ENCODE measurements at regions not wholly inside any gene's neighbourhood (a gene's known extent, or its start where the extent isn't known, plus 50 kb on each side); places are given as distances from the start of the nearest gene placed in this dataset.

- Histone ChIP-seq H3K4me3 (no peak overlapping the region), H3F3A (ENCODE audit: insufficient read depth, low read depth) (no peaks in the 10 kb centered on the region), H3K4me2 (no peak overlapping the region), H4K20me1 (ENCODE audit: insufficient read depth) (no peaks in the 10 kb centered on the region), H3K36me3 (ENCODE audit: low read depth) (no peaks in the 10 kb centered on the region), H3K4me1 (replicated peaks; ENCODE audit: insufficient read depth) (no peaks in the 10 kb centered on the region), H3K79me2 (ENCODE audit: low read depth) (no peaks in the 10 kb centered on the region), H3K9me3 (ENCODE audit: insufficient read depth, low read depth) (no peaks in the 10 kb centered on the region), H3K9me2 (ENCODE audit: insufficient read depth) (no peaks in the 10 kb centered on the region), H3K27ac (no peak overlapping the region), H3K27me3 (ENCODE audit: insufficient read depth, low read depth) (peaks cover 4% of the 10 kb centered on the region; the same call in 1 of the 2 replicates), H2AFZ (no peak overlapping the region)
- POLR2A ChIA-PET (ENCODE audit: unreplicated experiment), result no interaction called here
- BruUV-seq (replicated peaks), result no TSS peak
- CTCF ChIA-PET, result no interaction called here
- intact Hi-C loops (cut with micrococcal nuclease; ENCODE audit: unreplicated experiment), result no loop called here
- TF ChIP-seq EZH2 (IDR thresholded peaks at IDR 0.05; ENCODE audit: low read depth), result no peak
- TF ChIP-seq CTCF (conservative IDR thresholded peaks at IDR 0.05), result no peak
- DNase-seq, result no peak
Measured at GRCh38 chrX:111010111-111010510, 85.9 kb upstream of the PAK3 start.

DNA sequence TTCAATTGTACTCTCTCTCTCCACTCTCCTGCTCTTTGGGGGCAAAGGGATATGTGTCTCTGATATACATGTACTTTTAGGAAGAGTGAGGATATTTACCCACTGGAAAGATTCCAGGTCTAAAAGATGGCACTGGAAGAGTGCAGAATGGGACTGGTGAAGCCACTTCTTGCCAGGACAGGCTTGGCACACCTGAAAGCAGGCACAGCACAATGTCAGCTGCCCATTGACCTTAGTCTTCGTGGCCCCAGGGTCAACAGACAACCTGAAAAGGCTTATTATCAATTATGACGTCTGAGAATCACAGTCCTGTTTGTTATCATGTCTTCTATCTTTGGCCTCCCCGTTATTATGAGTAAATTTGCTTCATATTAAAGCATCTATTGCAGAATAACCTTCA is 86.7 kb upstream of the PAK3 start:
- H2AFZ ChIP-seq, result no peak overlapping the region
- no peaks in the 10 kb centered on the region for H3K4me1 ChIP-seq (replicated peaks; ENCODE audit: insufficient read depth)
- H3K4me2 ChIP-seq, result no peak overlapping the region
- H3K4me3 ChIP-seq, result no peak overlapping the region
- H3K27me3 ChIP-seq (ENCODE audit: insufficient read depth, low read depth), result peaks cover 7% of the 10 kb centered on the region; the same call in 1 of the 2 replicates
- H3F3A ChIP-seq (ENCODE audit: insufficient read depth, low read depth), result no peaks in the 10 kb centered on the region
- H3K27ac ChIP-seq, result no peak overlapping the region
- no peak for TF ChIP-seq CTCF (conservative IDR thresholded peaks at IDR 0.05)
- TF ChIP-seq EZH2 (IDR thresholded peaks at IDR 0.05; ENCODE audit: low read depth), result no peak
- no peaks in the 10 kb centered on the region for H3K9me2 ChIP-seq (ENCODE audit: insufficient read depth)
- BruUV-seq (replicated peaks), result no TSS peak
- DNase-seq, result no peak
- CTCF ChIA-PET, result no interaction called here
- no peaks in the 10 kb centered on the region for H4K20me1 ChIP-seq (ENCODE audit: insufficient read depth)
- POLR2A ChIA-PET (ENCODE audit: unreplicated experiment), result no interaction called here
- H3K36me3 ChIP-seq (ENCODE audit: low read depth), result no peaks in the 10 kb centered on the region
- no peaks in the 10 kb centered on the region for H3K79me2 ChIP-seq (ENCODE audit: low read depth)
- intact Hi-C loops (cut with micrococcal nuclease; ENCODE audit: unreplicated experiment), result no loop called here
- H3K9me3 ChIP-seq (ENCODE audit: insufficient read depth, low read depth), result no peaks in the 10 kb centered on the region

DNA sequence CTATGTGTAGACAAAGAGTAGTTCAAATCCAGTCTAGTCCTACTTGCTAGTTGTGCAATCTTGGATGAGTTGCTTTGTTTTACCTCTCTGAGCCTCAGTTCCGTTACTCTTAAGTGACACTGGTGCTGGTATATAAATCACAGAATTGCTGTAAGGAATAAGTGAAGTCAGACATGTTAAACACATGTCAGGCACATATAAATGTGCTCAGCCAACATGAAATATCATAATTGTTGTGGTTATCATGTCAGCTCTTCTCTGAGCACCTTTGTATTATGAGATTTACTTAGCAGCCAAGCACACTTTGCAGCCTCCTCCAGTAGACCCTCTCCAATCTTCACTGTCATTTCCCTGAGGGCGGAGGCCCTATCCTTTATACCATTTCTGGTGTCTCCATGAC is 87.9 kb upstream of the PAK3 start:
- CTCF ChIA-PET, result no interaction called here

More for the DNA sequence above, 87.9 kb upstream of the PAK3 start:
- H3F3A ChIP-seq (ENCODE audit: insufficient read depth, low read depth), result no peaks in the 10 kb centered on the region
- no TSS peak for BruUV-seq (replicated peaks)
- no peak overlapping the region for H2AFZ ChIP-seq
- no peaks in the 10 kb centered on the region for H3K9me2 ChIP-seq (ENCODE audit: insufficient read depth)
- no peaks in the 10 kb centered on the region for H4K20me1 ChIP-seq (ENCODE audit: insufficient read depth)
- no peak overlapping the region for H3K4me2 ChIP-seq
- no peaks in the 10 kb centered on the region for H3K9me3 ChIP-seq (ENCODE audit: insufficient read depth, low read depth)
- H3K27me3 ChIP-seq (ENCODE audit: insufficient read depth, low read depth), result peaks cover 7% of the 10 kb centered on the region; the same call in 1 of the 2 replicates
- H3K27ac ChIP-seq, result no peak overlapping the region
- H3K4me3 ChIP-seq, result no peak overlapping the region
- H3K79me2 ChIP-seq (ENCODE audit: low read depth), result no peaks in the 10 kb centered on the region
- no peak for DNase-seq
- no peaks in the 10 kb centered on the region for H3K4me1 ChIP-seq (replicated peaks; ENCODE audit: insufficient read depth)
- H3K36me3 ChIP-seq (ENCODE audit: low read depth), result no peaks in the 10 kb centered on the region
- intact Hi-C loops (cut with micrococcal nuclease; ENCODE audit: unreplicated experiment), result no loop called here
- TF ChIP-seq EZH2 (IDR thresholded peaks at IDR 0.05; ENCODE audit: low read depth) (no peak), CTCF (conservative IDR thresholded peaks at IDR 0.05) (no peak)
- POLR2A ChIA-PET (ENCODE audit: unreplicated experiment), result no interaction called here

Measured in PC-9 (cell line).